ENCODE measurements at regions not wholly inside any gene's neighbourhood (a gene's known extent, or its start where the extent isn't known, plus 50 kb on each side); places are given as distances from the start of the nearest gene placed in this dataset.

- Histone ChIP-seq H3K4me3 (no peak overlapping the region), H3K4me1 (ENCODE audit: insufficient read depth) (no peaks in the 10 kb centered on the region), H3F3A (replicated peaks; ENCODE audit: low read depth) (no peaks in the 10 kb centered on the region), H3K27ac (ENCODE audit: low read depth) (no peak overlapping the region), H3K27me3 (ENCODE audit: insufficient read depth) (no peaks in the 10 kb centered on the region), H4K20me1 (replicated peaks; ENCODE audit: insufficient read depth) (no peaks in the 10 kb centered on the region), H3K9me2 (ENCODE audit: insufficient read depth) (no peaks in the 10 kb centered on the region), H2AFZ (no peak overlapping the region), H3K36me3 (ENCODE audit: insufficient read depth) (no peaks in the 10 kb centered on the region), H3K79me2 (replicated peaks; ENCODE audit: insufficient read depth) (no peaks in the 10 kb centered on the region), H3K4me2 (no peak overlapping the region)
- no peak for DNase-seq (ENCODE audit: low spot score)
- H3K4me3 Mint-ChIP-seq: no peak overlapping the region
- peaks cover 32% of the 10 kb centered on the region for H3K36me3 Mint-ChIP-seq (ENCODE audit: low read depth)
- TF ChIP-seq ZNF331 (CRISPR knock-in tag; IDR thresholded peaks at IDR 0.05; ENCODE audit: low read depth): no peak
- no peak for TF ChIP-seq EZH2phosphoT487 (IDR thresholded peaks at IDR 0.05; ENCODE audit: unreplicated experiment)
- TF ChIP-seq STAT1 (IDR thresholded peaks at IDR 0.05; ENCODE audit: unreplicated experiment): no peak
- no peak for TF ChIP-seq NANOG (IDR thresholded peaks at IDR 0.05; ENCODE audit: borderline replicate concordance)
- TF ChIP-seq ZNF462 (CRISPR knock-in tag; IDR thresholded peaks at IDR 0.05): no peak
- TF ChIP-seq ETS1 (IDR thresholded peaks at IDR 0.05): no peak
- no peak for TF ChIP-seq POLR2AphosphoS5 (IDR thresholded peaks at IDR 0.05; ENCODE audit: low read depth)
- no peak for TF ChIP-seq CREB1 (CRISPR knock-in tag; IDR thresholded peaks at IDR 0.05; ENCODE audit: low read depth)
- no peak for TF ChIP-seq CTCF (conservative IDR thresholded peaks at IDR 0.05; ENCODE audit: low read depth in 2 of 2)
- TF ChIP-seq ZNF114 (CRISPR knock-in tag; IDR thresholded peaks at IDR 0.05): no peak
- TF ChIP-seq EZH2 (IDR thresholded peaks at IDR 0.05; ENCODE audit: low read depth, unreplicated experiment): no peak
- TF ChIP-seq JUNB (IDR thresholded peaks at IDR 0.05; ENCODE audit: unreplicated experiment): no peak
- no peak for TF ChIP-seq REST (IDR thresholded peaks at IDR 0.05; ENCODE audit: unreplicated experiment)
- peaks cover 96% of the 10 kb centered on the region for H3K9me3 Mint-ChIP-seq
- peaks cover 13% of the 10 kb centered on the region for H3K27me3 Mint-ChIP-seq (ENCODE audit: insufficient read depth, low read depth, poor library complexity)
- H3K4me1 Mint-ChIP-seq: no peaks in the 10 kb centered on the region
- H3K27ac Mint-ChIP-seq: no peak overlapping the region
- ATAC-seq: no peak
Measured at GRCh38 chr17:22270381-22270780, 578.1 kb downstream of the KCNJ18 start.
